ENCODE measurements at regions not wholly inside any gene's neighbourhood (a gene's known extent, or its start where the extent isn't known, plus 50 kb on each side); places are given as distances from the start of the nearest gene placed in this dataset.
"Not testable (repeated sequence)": the region's sequence is repeated elsewhere in the genome, so short reads cannot be mapped to it uniquely, and the experiment has no call there.

GRCh38 chr3:191658781-191659419 lies 197.9 kb downstream of the PYDC2 start:
- TF ChIP-seq, protein P1, sequence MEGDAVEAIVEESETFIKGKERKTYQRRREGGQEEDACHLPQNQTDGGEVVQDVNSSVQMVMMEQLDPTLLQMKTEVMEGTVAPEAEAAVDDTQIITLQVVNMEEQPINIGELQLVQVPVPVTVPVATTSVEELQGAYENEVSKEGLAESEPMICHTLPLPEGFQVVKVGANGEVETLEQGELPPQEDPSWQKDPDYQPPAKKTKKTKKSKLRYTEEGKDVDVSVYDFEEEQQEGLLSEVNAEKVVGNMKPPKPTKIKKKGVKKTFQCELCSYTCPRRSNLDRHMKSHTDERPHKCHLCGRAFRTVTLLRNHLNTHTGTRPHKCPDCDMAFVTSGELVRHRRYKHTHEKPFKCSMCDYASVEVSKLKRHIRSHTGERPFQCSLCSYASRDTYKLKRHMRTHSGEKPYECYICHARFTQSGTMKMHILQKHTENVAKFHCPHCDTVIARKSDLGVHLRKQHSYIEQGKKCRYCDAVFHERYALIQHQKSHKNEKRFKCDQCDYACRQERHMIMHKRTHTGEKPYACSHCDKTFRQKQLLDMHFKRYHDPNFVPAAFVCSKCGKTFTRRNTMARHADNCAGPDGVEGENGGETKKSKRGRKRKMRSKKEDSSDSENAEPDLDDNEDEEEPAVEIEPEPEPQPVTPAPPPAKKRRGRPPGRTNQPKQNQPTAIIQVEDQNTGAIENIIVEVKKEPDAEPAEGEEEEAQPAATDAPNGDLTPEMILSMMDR (IDR thresholded peaks at IDR 0.05), result not testable (repeated sequence)
- TF ChIP-seq EP300 (IDR thresholded peaks at IDR 0.05), result not testable (repeated sequence)

Data from esophagus muscularis mucosa (tissue), 3 donors.